ENCODE measurements at regions not wholly inside any gene's neighbourhood (a gene's known extent, or its start where the extent isn't known, plus 50 kb on each side); places are given as distances from the start of the nearest gene placed in this dataset.
A peak's percentile ranks its signal among the peaks of the same experiment; 100 is the strongest.

GRCh38 chr18:54774423-54774822, 53.9 kb upstream of the RAB27B start:
- H2BK120ac ChIP-seq (ENCODE audit: low read depth, low read length) = no peak overlapping the region
- no peak overlapping the region for H3K23ac ChIP-seq (ENCODE audit: low read length)
- no peak overlapping the region for H2BK15ac ChIP-seq (replicated peaks; ENCODE audit: low read depth)
- no peak overlapping the region for H3K9ac ChIP-seq (ENCODE audit: low read length)
- H3K79me2 ChIP-seq (ENCODE audit: control insufficient read depth, insufficient read depth, low read length) = no peaks in the 10 kb centered on the region
- no peak overlapping the region for H3K27ac ChIP-seq (ENCODE audit: low read depth, low read length)
- H3K36me3 ChIP-seq (ENCODE audit: control insufficient read depth, insufficient read depth, low read length) = no peaks in the 10 kb centered on the region
- DNase-seq = no peak
- H3K4me1 ChIP-seq (ENCODE audit: control insufficient read depth, low read depth, low read length) = no peaks in the 10 kb centered on the region
- no peak overlapping the region for H2AK5ac ChIP-seq (ENCODE audit: low read length)
- H2BK5ac ChIP-seq (ENCODE audit: low read length) = no peak overlapping the region
- H4K8ac ChIP-seq (ENCODE audit: low read depth, low read length) = no peak overlapping the region
- no peak overlapping the region for H3K4me3 ChIP-seq (ENCODE audit: low read length)
- H3K18ac ChIP-seq (ENCODE audit: low read length) = no peak overlapping the region
- H3K4ac ChIP-seq (ENCODE audit: low read depth, low read length) = no peak overlapping the region
- no peak overlapping the region for H3K4me2 ChIP-seq (ENCODE audit: low read length)
- no peak overlapping the region for H4K5ac ChIP-seq (ENCODE audit: low read length)
- H3K56ac ChIP-seq (ENCODE audit: low read length) = no peak overlapping the region
- no peaks in the 10 kb centered on the region for H3K79me1 ChIP-seq (ENCODE audit: low read length)
- H3K27me3 ChIP-seq (ENCODE audit: insufficient read depth, low read length, poor library complexity) = no peaks in the 10 kb centered on the region

GRCh38 chr18:54774981-54775665, 53.2 kb upstream of the RAB27B start:
- Histone ChIP-seq H3K23ac (ENCODE audit: low read length) (no peak overlapping the region), H2BK5ac (ENCODE audit: low read length) (no peak overlapping the region), H3K27ac (ENCODE audit: low read depth, low read length) (no peak overlapping the region), H3K9ac (ENCODE audit: low read length) (no peak overlapping the region), H2BK15ac (replicated peaks; ENCODE audit: low read depth) (no peak overlapping the region), H4K8ac (ENCODE audit: low read depth, low read length) (no peak overlapping the region), H4K5ac (ENCODE audit: low read length) (no peak overlapping the region), H2BK120ac (ENCODE audit: low read depth, low read length) (no peak overlapping the region), H3K56ac (ENCODE audit: low read length) (no peak overlapping the region), H2AK5ac (ENCODE audit: low read length) (no peak overlapping the region), H3K4me2 (ENCODE audit: low read length) (no peak overlapping the region), H3K79me1 (ENCODE audit: low read length) (no peaks in the 10 kb centered on the region), H3K18ac (ENCODE audit: low read length) (no peak overlapping the region), H3K4me3 (ENCODE audit: low read length) (no peak overlapping the region), H3K79me2 (ENCODE audit: control insufficient read depth, insufficient read depth, low read length) (no peaks in the 10 kb centered on the region), H3K4me1 (ENCODE audit: control insufficient read depth, low read depth, low read length) (no peaks in the 10 kb centered on the region), H3K36me3 (ENCODE audit: control insufficient read depth, insufficient read depth, low read length) (no peaks in the 10 kb centered on the region), H3K27me3 (ENCODE audit: insufficient read depth, low read length, poor library complexity) (no peaks in the 10 kb centered on the region), H3K4ac (ENCODE audit: low read depth, low read length) (no peak overlapping the region)
- WGBS (ENCODE audit: extremely low coverage, insufficient coverage, low lambda C conversion rate) = no CpG with 5 or more reads among the region's 6 CpGs
- DNase-seq = no peak

GRCh38 chr18:54775686-54776085, 52.6 kb upstream of the RAB27B start:
- no peak overlapping the region for H2BK5ac ChIP-seq (ENCODE audit: low read length)
- H3K4me1 ChIP-seq (ENCODE audit: control insufficient read depth, low read depth, low read length) = no peaks in the 10 kb centered on the region
- no peak overlapping the region for H3K27ac ChIP-seq (ENCODE audit: low read depth, low read length)
- no peak overlapping the region for H3K18ac ChIP-seq (ENCODE audit: low read length)
- H3K79me2 ChIP-seq (ENCODE audit: control insufficient read depth, insufficient read depth, low read length) = no peaks in the 10 kb centered on the region
- no peak overlapping the region for H3K23ac ChIP-seq (ENCODE audit: low read length)
- H4K5ac ChIP-seq (ENCODE audit: low read length) = no peak overlapping the region
- no peak overlapping the region for H3K56ac ChIP-seq (ENCODE audit: low read length)
- no peak overlapping the region for H2BK15ac ChIP-seq (replicated peaks; ENCODE audit: low read depth)
- no peak overlapping the region for H2BK120ac ChIP-seq (ENCODE audit: low read depth, low read length)
- H3K9ac ChIP-seq (ENCODE audit: low read length) = no peak overlapping the region
- H3K4me2 ChIP-seq (ENCODE audit: low read length) = no peak overlapping the region
- no peaks in the 10 kb centered on the region for H3K27me3 ChIP-seq (ENCODE audit: insufficient read depth, low read length, poor library complexity)
- H3K4ac ChIP-seq (ENCODE audit: low read depth, low read length) = no peak overlapping the region
- WGBS (ENCODE audit: extremely low coverage, insufficient coverage, low lambda C conversion rate) = no CpG with 5 or more reads among the region's 3 CpGs
- H4K8ac ChIP-seq (ENCODE audit: low read depth, low read length) = no peak overlapping the region
- no peaks in the 10 kb centered on the region for H3K36me3 ChIP-seq (ENCODE audit: control insufficient read depth, insufficient read depth, low read length)
- no peak overlapping the region for H2AK5ac ChIP-seq (ENCODE audit: low read length)
- no peaks in the 10 kb centered on the region for H3K79me1 ChIP-seq (ENCODE audit: low read length)
- peak; percentile 6 for DNase-seq
- no peak overlapping the region for H3K4me3 ChIP-seq (ENCODE audit: low read length)

- Histone ChIP-seq H3K4ac (ENCODE audit: low read depth, low read length) (no peak overlapping the region), H3K27me3 (ENCODE audit: insufficient read depth, low read length, poor library complexity) (no peaks in the 10 kb centered on the region), H3K4me1 (ENCODE audit: control insufficient read depth, low read depth, low read length) (no peaks in the 10 kb centered on the region), H2BK120ac (ENCODE audit: low read depth, low read length) (no peak overlapping the region), H3K56ac (ENCODE audit: low read length) (no peak overlapping the region), H3K4me3 (ENCODE audit: low read length) (no peak overlapping the region), H2BK5ac (ENCODE audit: low read length) (no peak overlapping the region), H3K27ac (ENCODE audit: low read depth, low read length) (no peak overlapping the region), H3K9ac (ENCODE audit: low read length) (no peak overlapping the region), H3K23ac (ENCODE audit: low read length) (no peak overlapping the region), H3K79me1 (ENCODE audit: low read length) (no peaks in the 10 kb centered on the region), H3K79me2 (ENCODE audit: control insufficient read depth, insufficient read depth, low read length) (no peaks in the 10 kb centered on the region), H4K8ac (ENCODE audit: low read depth, low read length) (no peak overlapping the region), H4K5ac (ENCODE audit: low read length) (no peak overlapping the region), H3K4me2 (ENCODE audit: low read length) (no peak overlapping the region), H2AK5ac (ENCODE audit: low read length) (no peak overlapping the region), H3K36me3 (ENCODE audit: control insufficient read depth, insufficient read depth, low read length) (no peaks in the 10 kb centered on the region), H3K18ac (ENCODE audit: low read length) (no peak overlapping the region), H2BK15ac (replicated peaks; ENCODE audit: low read depth) (no peak overlapping the region)
- WGBS (ENCODE audit: extremely low coverage, insufficient coverage, low lambda C conversion rate) = no CpG with 5 or more reads among the region's 8 CpGs
- DNase-seq = no peak
Observed at GRCh38 chr18:54776282-54776977, 51.8 kb upstream of the RAB27B start.

DNA sequence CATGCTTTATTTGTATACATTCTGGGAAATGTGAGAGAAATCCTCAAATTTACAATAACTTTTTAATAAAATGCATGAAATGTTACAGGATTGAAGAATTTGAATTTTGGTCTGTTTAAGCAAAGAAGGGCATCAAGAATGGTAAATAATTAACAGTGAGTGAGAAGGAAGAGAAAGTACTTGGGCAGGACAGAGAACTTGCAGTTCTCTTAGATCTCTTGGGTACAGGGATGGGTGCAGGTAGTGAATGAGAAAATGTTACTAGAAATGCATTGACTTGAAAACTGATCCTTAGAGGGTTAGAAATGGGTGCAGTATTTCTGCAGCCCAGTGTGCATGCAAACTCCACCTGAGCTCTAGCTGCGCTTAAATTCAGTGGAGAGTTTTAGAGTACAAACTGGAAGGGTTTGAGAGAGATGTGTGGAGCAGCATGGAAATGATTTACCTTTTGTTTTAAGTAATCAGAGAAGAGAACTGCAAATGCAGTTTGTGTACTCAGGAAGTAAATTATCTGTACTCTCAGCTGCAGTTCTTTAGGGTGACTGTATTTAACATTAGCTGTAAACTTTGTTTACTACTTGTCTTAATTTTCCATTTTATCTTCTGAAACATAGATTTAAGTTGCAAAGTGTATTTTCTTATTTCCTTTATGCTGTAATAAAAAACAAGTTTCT, 51.0 kb upstream of the RAB27B start:
- Histone ChIP-seq H3K18ac (ENCODE audit: low read length) (no peak overlapping the region), H3K4me2 (ENCODE audit: low read length) (no peak overlapping the region), H2BK5ac (ENCODE audit: low read length) (no peak overlapping the region), H3K79me2 (ENCODE audit: control insufficient read depth, insufficient read depth, low read length) (no peaks in the 10 kb centered on the region), H3K36me3 (ENCODE audit: control insufficient read depth, insufficient read depth, low read length) (no peaks in the 10 kb centered on the region), H3K23ac (ENCODE audit: low read length) (no peak overlapping the region), H3K4me3 (ENCODE audit: low read length) (no peak overlapping the region), H2BK15ac (replicated peaks; ENCODE audit: low read depth) (no peak overlapping the region), H3K27ac (ENCODE audit: low read depth, low read length) (no peak overlapping the region), H3K9ac (ENCODE audit: low read length) (no peak overlapping the region), H3K79me1 (ENCODE audit: low read length) (no peaks in the 10 kb centered on the region), H2BK120ac (ENCODE audit: low read depth, low read length) (no peak overlapping the region), H4K5ac (ENCODE audit: low read length) (no peak overlapping the region), H4K8ac (ENCODE audit: low read depth, low read length) (no peak overlapping the region), H3K4ac (ENCODE audit: low read depth, low read length) (no peak overlapping the region), H3K4me1 (ENCODE audit: control insufficient read depth, low read depth, low read length) (no peaks in the 10 kb centered on the region), H3K56ac (ENCODE audit: low read length) (no peak overlapping the region), H3K27me3 (ENCODE audit: insufficient read depth, low read length, poor library complexity) (no peaks in the 10 kb centered on the region), H2AK5ac (ENCODE audit: low read length) (no peak overlapping the region)
- no CpG with 5 or more reads among the region's 1 CpG for WGBS (ENCODE audit: extremely low coverage, insufficient coverage, low lambda C conversion rate)
- no peak for DNase-seq

Data from mesendoderm (in vitro differentiated cells).